ENCODE measurements at regions not wholly inside any gene's neighbourhood (a gene's known extent, or its start where the extent isn't known, plus 50 kb on each side); places are given as distances from the start of the nearest gene placed in this dataset.

DNA sequence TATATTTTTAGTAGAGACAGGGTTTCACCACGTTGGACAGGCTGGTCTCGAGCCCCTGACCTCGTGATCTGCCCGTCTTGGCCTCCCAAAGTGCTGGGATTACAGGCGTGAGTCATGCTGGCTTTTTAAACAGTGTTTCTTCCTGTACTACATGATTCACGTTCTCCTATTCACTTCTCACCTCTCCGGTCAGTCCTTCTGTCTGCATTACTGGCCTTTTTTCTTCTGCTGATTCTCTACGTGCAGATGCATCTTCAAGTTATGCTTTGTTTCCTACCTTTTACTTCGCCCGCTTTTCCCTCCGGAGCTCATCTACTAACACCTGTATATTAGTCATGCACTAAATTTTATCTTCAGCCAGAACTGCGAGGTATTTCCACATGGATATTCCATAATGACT, 296.2 kb upstream of the FLRT2 start:
- no peak for DNase-seq (ENCODE audit: extremely low read depth, low read depth, low spot score)

DNA sequence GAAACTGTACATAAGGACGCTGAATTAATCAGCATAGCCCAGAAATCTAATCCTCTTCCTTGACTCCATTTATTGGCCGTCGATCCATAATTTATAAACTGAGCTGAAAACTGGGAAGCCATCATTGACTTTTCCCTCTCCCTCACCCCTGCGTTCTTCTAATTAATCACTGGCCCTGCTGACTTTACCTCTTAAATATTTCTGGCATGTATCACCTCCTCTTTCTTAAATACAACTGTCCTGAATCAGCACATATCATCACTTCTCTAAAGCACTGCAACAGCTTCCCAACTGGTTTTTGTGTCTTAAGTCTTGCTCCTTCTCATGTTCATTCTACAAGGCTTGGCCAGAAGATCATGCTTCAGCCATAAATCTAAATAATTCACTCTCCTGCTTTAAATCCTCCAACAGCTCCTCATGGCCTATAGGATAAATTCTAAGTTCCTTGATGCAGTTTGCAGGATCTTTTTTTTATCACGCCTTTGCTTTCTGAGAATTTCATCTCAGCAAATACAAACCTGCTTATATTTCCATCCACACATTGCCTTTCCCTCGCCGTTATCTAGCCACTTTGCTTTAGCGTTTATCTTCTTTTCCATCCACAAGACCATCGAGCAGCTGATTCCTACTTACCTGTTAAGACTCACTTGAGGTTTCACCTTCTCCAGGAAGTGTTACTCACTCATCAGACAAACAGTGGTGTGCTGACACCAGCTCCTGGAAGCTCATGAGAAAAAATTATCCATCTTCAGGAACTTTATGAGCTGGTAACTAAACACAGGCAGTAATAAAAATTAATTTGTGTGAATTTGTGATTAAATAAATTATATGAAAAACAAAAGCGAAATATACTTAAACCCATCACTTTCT, 295.6 kb upstream of the FLRT2 start:
- no peak for DNase-seq (ENCODE audit: extremely low read depth, low read depth, low spot score)

- DNase-seq (ENCODE audit: extremely low read depth, low read depth, low spot score): no peak
These were observed 294.1 kb upstream of the FLRT2 start for GRCh38 chr14:85235868-85236267.

DNA sequence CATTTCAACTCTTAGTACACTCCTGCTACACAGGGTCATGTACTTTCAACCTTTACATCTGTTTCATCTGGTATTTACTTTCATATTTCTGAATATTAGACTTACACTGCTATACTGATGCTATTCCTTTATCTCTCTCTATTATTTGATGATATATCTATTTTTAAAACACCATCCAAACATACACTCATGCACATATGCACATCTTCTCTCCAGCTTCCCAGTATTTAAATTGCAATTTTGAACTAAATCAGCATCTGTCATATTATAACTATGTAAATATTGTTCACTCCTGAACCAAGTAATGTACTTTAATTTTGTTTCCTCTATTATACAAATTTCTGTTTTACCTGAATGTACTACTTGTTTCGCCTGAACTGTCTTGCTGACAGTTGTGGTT, 293.6 kb upstream of the FLRT2 start:
- DNase-seq (ENCODE audit: extremely low read depth, low read depth, low spot score): no peak

DNA sequence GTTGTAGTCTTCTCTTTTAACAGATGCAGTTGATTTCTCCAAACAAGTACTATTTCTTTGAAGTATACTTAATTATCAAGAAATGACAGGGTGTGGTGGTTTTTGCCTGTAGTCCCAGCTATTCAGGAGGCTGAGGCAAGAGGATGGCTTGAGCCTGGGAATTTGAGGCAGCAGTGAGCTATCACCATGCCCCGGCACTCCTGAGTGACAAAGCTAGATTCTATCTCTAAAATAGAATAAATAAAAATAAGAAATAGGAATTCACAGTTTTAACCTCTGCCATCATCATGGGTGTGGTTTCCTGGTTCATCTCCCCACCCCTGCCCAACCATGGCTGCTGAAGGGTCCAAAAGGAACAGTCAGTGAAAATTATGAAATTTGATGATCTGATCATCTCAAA, 290.2 kb upstream of the FLRT2 start:
- no peak for DNase-seq (ENCODE audit: extremely low read depth, low read depth, low spot score)

GRCh38 chr14:85241022-85241855, 288.7 kb upstream of the FLRT2 start:
- no peak for DNase-seq (ENCODE audit: extremely low read depth, low read depth, low spot score)

DNA sequence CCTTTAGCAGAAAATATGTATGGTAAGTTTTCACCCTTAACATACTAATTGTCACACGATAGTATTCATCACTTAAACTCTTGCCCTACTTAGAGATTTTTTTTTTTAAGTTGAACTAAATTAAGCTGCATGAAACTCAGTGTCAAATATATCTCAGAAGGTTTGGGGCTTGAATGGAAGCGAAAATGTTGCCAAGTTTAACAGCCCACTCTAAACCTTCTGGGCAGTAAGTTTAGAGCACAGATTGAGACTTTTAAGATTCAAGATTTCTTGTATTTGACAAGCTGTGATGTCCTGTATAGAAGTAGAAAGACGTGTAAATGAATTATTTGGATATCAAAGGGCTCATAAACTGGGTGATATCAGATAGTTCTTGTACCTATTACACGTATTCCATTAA, 287.3 kb upstream of the FLRT2 start:
- no peak for DNase-seq (ENCODE audit: extremely low read depth, low read depth, low spot score)

- no peak for DNase-seq (ENCODE audit: extremely low read depth, low read depth, low spot score)
These were observed 286.6 kb upstream of the FLRT2 start for GRCh38 chr14:85243321-85243720.

GRCh38 chr14:85247071-85247470, 282.9 kb upstream of the FLRT2 start:
- no peak for DNase-seq (ENCODE audit: extremely low read depth, low read depth, low spot score)

DNA sequence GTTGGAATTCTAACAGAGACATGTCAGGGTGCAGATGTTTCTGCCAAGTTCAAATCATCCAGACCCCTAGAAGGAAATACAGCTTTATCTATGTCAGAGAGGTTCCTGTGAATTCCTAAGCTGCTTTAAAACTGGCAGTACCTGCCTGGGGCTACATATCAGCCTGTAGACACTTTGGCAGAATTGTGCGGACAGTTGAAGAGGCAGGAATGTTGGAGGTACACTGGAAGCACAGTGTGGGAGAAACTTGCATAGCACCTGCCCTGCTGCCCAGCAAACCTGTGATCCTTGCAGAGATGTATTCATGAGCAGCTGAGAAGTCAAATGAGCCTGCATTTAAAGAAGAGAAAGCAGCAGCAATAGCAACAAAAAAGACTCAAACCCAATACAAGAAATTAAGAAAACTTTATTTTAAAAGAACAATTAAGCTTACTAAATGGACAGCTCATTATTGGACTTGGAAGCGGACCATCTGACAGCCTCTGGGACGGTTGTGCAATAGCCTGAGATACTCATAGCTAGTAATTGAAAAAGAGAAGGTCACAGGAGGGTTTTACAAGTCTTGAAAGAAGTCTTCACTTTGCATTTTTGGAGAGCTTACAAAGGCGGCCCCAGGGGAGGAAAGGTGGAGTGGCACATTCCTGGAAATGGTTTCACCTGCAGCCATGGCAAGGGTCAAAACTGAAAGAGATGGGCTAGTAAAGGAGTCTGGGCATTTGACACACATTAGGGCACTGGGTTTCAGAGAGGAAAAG, 280.9 kb upstream of the FLRT2 start:
- no peak for DNase-seq (ENCODE audit: extremely low read depth, low read depth, low spot score)

- no peak for DNase-seq (ENCODE audit: extremely low read depth, low read depth, low spot score)
These were observed 279.3 kb upstream of the FLRT2 start for GRCh38 chr14:85250414-85251189.

DNA sequence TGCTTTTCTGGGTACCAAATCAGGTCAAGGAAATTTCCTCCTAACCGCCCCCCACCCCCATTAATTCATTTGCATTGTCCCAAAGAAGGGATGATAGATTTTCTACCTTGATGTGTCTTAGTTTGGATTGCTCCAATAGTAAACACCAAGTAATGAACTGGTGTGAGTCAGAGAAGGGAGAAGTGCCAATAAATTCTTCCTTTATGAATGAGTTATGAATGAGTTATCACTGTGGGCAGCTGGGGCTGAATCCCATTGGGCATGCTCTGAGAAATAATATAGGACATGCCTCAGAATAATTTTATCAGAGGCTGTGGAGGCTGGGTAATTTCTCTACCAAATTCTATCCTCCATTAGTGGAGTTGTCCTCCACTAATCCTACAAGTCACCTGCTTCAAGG, 277.9 kb upstream of the FLRT2 start:
- no peak for DNase-seq (ENCODE audit: extremely low read depth, low read depth, low spot score)

- DNase-seq (ENCODE audit: extremely low read depth, low read depth, low spot score): no peak
These were observed 275.2 kb upstream of the FLRT2 start for GRCh38 chr14:85254711-85255110.

DNA sequence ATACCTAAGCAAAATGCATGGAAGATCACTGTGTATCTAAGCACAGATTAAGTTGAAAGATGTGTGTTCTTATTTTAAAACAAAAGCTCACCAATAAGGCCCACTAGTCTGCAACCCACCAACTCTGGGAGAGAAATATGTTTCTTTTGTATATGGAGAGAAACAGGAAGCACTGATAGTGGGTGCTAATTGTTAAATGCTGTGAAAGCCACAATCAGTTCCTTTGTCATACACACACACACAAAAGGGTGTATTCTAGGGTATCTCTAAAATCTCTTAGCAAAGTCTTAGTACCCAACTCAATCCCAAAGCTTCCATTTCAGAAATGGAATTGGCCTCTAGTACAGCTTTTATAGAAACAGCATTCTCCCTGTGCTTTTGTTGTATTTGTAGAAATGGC, 272.7 kb upstream of the FLRT2 start:
- no peak for DNase-seq (ENCODE audit: extremely low read depth, low read depth, low spot score)

DNA sequence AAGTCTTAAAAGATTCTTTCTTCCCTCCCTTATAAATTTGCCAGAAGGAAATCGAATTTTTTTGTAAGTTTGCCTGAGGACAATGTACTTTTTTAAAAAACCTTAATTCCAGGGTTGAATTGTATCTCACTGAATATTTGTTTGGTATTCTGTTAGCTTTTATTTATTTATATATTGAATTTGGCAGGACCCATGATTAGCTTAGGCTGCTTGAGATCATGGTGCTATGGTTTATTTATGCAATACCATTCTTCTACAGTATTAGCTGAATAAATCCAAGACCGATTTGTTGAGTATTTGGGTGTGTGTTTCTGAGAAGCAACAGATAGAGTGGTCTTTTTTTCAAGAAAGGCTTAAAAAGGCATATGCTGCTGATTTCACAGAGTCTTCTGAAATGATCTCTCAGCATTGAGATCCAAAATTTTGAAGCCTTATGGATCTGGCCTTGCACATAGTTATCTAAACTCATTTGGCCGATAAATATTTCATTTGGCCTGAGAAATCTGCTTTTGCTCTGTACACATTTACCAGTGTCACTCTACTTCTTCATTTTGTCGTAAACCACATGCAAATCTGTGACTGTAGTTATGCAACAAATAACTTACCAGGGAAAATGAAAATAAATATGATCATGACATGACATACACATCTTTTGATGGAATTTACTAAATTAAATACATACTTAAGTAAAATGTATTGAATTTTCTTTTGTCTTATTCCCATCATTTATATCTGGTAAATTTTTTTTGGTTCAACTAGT, 265.8 kb upstream of the FLRT2 start:
- DNase-seq (ENCODE audit: extremely low read depth, low read depth, low spot score): no peak

- DNase-seq (ENCODE audit: extremely low read depth, low read depth, low spot score): no peak
These were observed 256.8 kb upstream of the FLRT2 start for GRCh38 chr14:85273099-85273677.

- DNase-seq (ENCODE audit: extremely low read depth, low read depth, low spot score): no peak
These were observed 256.0 kb upstream of the FLRT2 start for GRCh38 chr14:85273952-85274351.

DNA sequence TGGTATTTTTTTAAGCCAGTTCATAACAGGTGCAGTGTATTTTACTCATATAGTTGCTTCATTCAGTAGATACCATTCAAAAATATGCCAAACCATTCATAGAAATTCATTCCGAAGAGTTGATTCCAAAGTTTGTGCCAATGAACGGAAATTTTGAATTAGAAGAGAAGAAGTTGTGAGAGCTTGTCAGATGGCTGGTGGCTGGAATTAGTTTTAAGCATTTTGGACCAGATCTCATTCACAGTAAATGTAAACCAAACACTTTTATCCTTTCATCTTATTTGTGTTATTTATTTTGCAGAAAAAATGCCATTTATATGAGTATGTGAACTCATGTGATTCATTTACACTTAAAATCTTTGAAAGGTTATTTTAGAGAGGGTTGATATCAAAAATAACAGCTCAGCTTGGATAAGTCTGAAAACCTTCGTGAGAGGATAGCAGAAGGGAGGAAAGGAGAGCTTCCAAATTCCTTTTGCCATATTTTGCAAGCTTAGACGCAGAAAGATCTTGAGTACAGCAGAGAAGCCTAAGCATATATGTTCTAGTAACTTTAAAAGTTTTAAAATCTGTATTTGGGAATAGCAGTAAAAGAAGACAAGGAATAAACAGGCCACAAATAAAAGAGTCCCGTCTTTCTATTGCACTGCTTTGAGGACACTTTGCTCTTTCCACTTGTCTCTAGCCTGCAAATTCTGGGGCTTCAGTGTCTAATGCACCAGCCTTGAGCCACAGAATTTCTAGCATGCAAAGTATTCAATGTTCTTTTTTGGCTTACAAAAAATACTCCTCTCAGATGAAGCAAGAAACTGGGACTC, 253.6 kb upstream of the FLRT2 start:
- DNase-seq (ENCODE audit: extremely low read depth, low read depth, low spot score): no peak

- no peak for DNase-seq (ENCODE audit: extremely low read depth, low read depth, low spot score)
These were observed 253.0 kb upstream of the FLRT2 start for GRCh38 chr14:85276979-85277228.

All from glomerular endothelial cell (primary cell).